Trophoblast cell (in vitro differentiated cells and primary cell): ENCODE measurements at regions not wholly inside any gene's neighbourhood (a gene's known extent, or its start where the extent isn't known, plus 50 kb on each side); places are given as distances from the start of the nearest gene placed in this dataset.
A peak's percentile ranks its signal among the peaks of the same experiment; 100 is the strongest.

Source experiments
- DNase-seq, 2 donors: peaks; one replicate each; pipeline ENCODE4 v3.0.0-alpha.2; 2016
- H2AFZ ChIP-seq: 2 replicates; pipeline ENCODE4 v1.6.1; 2013; ENCODE audit warnings: low read length, moderate library complexity, mild to moderate bottlenecking; ENCODE audit not compliant: insufficient read depth, poor library complexity
- H2AK5ac ChIP-seq: 2 replicates; pipeline ENCODE4 v1.6.1; 2013; ENCODE audit warnings: mild to moderate bottlenecking, low read length
- H2BK120ac ChIP-seq: 2 replicates; pipeline ENCODE4 v1.6.1; 2013; ENCODE audit warnings: low read length, mild to moderate bottlenecking, moderate library complexity; ENCODE audit not compliant: insufficient read depth, poor library complexity
- H2BK12ac ChIP-seq: 2 replicates; pipeline ENCODE4 v1.6.1; 2013; ENCODE audit warnings: mild to moderate bottlenecking, low read length, moderate library complexity
- H2BK5ac ChIP-seq: 2 replicates; pipeline ENCODE4 v1.6.1; 2013; ENCODE audit warnings: low read length, low read depth, moderate library complexity, mild to moderate bottlenecking; ENCODE audit not compliant: poor library complexity
- H3K14ac ChIP-seq: 2 replicates; pipeline ENCODE4 v1.6.1; 2013; ENCODE audit warnings: mild to moderate bottlenecking, low read length
- H3K18ac ChIP-seq: 2 replicates; pipeline ENCODE4 v1.6.1; 2013; ENCODE audit warnings: mild to moderate bottlenecking, low read length
- H3K23ac ChIP-seq: 2 replicates; pipeline ENCODE4 v1.6.1; 2013; ENCODE audit warnings: low read length
- H3K27ac ChIP-seq: 2 replicates; pipeline ENCODE4 v1.5.1; 2013; ENCODE audit warnings: low read depth, mild to moderate bottlenecking, inconsistent platforms, low read length, moderate library complexity
- H3K27me3 ChIP-seq: 2 replicates; pipeline ENCODE4 v1.6.1; 2013; ENCODE audit warnings: inconsistent platforms, mild to moderate bottlenecking, low read length, moderate library complexity; ENCODE audit not compliant: insufficient read depth
- H3K36me3 ChIP-seq, 2 experiments: 1 replicate in 1 of 2; 2 replicates in 1 of 2; pipeline ENCODE4 v1.6.1; 2013; ENCODE audit warnings: low read length in 2 of 2, mild to moderate bottlenecking in 2 of 2, moderate library complexity in 1 of 2; ENCODE audit not compliant: insufficient read depth in 2 of 2, control insufficient read depth in 1 of 2
- H3K4ac ChIP-seq: 2 replicates; pipeline ENCODE4 v1.6.1; 2013; ENCODE audit warnings: low read depth, mild to moderate bottlenecking, low read length, moderate library complexity
- H3K4me1 ChIP-seq, 2 experiments: 1 replicate in 1 of 2; 2 replicates in 1 of 2; pipeline ENCODE4 v1.6.1; 2013; ENCODE audit warnings: low read length in 2 of 2, mild to moderate bottlenecking in 2 of 2, moderate library complexity in 1 of 2; ENCODE audit not compliant: insufficient read depth in 2 of 2, control insufficient read depth in 1 of 2
- H3K4me2 ChIP-seq: 2 replicates; pipeline ENCODE4 v1.6.1; 2013; ENCODE audit warnings: inconsistent platforms, mild to moderate bottlenecking, low read length, moderate library complexity
- H3K4me3 ChIP-seq: 2 replicates; pipeline ENCODE4 v1.5.1; 2013; ENCODE audit warnings: mild to moderate bottlenecking, low read depth, low read length, inconsistent platforms
- H3K79me1 ChIP-seq: one replicate; pipeline ENCODE4 v1.6.1; 2013; ENCODE audit warnings: low read length
- H3K79me2 ChIP-seq: 2 replicates; pipeline ENCODE4 v1.6.1; 2013; ENCODE audit warnings: low read length, mild to moderate bottlenecking; ENCODE audit not compliant: control insufficient read depth, insufficient read depth, poor library complexity
- H3K9ac ChIP-seq: 2 replicates; pipeline ENCODE4 v1.6.1; 2013; ENCODE audit warnings: mild to moderate bottlenecking, low read length
- H3K9me3 ChIP-seq: 2 replicates; pipeline ENCODE4 v1.6.1; 2013; ENCODE audit warnings: low read depth, mild to moderate bottlenecking, control low read depth, inconsistent platforms, low read length; ENCODE audit not compliant: insufficient read depth
- H4K12ac ChIP-seq: 2 replicates; pipeline ENCODE4 v1.6.1; 2013; ENCODE audit warnings: low read depth, mild to moderate bottlenecking, low read length, moderate library complexity
- H4K8ac ChIP-seq: 2 replicates; pipeline ENCODE4 v1.6.1; 2013; ENCODE audit warnings: low read depth, mild to moderate bottlenecking, low read length, moderate library complexity
- H4K91ac ChIP-seq: one replicate; pipeline ENCODE4 v1.6.1; 2013; ENCODE audit warnings: low read depth, mild to moderate bottlenecking, low read length, moderate library complexity
- WGBS: extraction: QIAGEN DNeasy Blood & Tissue Kit; methylation state at CpG from one replicate; pipeline ENCODE4 v1.1.7; 2013; ENCODE audit warnings: missing lambda C conversion rate; ENCODE audit not compliant: insufficient read length, insufficient coverage; ENCODE audit errors: extremely low coverage; 5-methylcytosine and 5-hydroxymethylcytosine counted together

- H3K4me1 ChIP-seq, result no peaks in the 10 kb centered on the region
- H3K4me2 ChIP-seq, result no peak overlapping the region
- no peak overlapping the region for H2AK5ac ChIP-seq
- no peak overlapping the region for H3K4me3 ChIP-seq
- no peaks in the 10 kb centered on the region for H3K27me3 ChIP-seq
- peaks cover 2% of the 10 kb centered on the region for H3K79me1 ChIP-seq
- H2BK5ac ChIP-seq, result peak overlapping the region; percentile 44
- H3K36me3 ChIP-seq, result no peaks in the 10 kb centered on the region
- no peak overlapping the region for H3K18ac ChIP-seq
- no peaks in the 10 kb centered on the region for H3K79me2 ChIP-seq
- H3K14ac ChIP-seq, result peak overlapping the region; percentile 19
- H2AFZ ChIP-seq, result no peak overlapping the region
- H3K9ac ChIP-seq, result no peak overlapping the region
- no peak overlapping the region for H3K4ac ChIP-seq
- DNase-seq, result peak; percentile 31 to 67
- no peak overlapping the region for H3K23ac ChIP-seq
- H2BK12ac ChIP-seq, result peak overlapping the region; percentile 75
- no peak overlapping the region for H4K12ac ChIP-seq
- H2BK120ac ChIP-seq, result peak overlapping the region; percentile 28
- peak overlapping the region; percentile 68 for H4K91ac ChIP-seq
- WGBS, result no CpG with 5 or more reads among the region's 4 CpGs
- H4K8ac ChIP-seq, result peak overlapping the region; percentile 24
- no peak overlapping the region for H3K27ac ChIP-seq
- H3K9me3 ChIP-seq, result no peaks in the 10 kb centered on the region
Observed at GRCh38 chr12:84502907-84503787, 409.5 kb downstream of the SLC6A15 start.

- H3K9ac ChIP-seq, result no peak overlapping the region
- no peaks in the 10 kb centered on the region for H3K4me1 ChIP-seq
- H4K8ac ChIP-seq, result no peak overlapping the region
- no peak overlapping the region for H2BK5ac ChIP-seq
- H2BK120ac ChIP-seq, result no peak overlapping the region
- WGBS, result no CpG with 5 or more reads among the region's 2 CpGs
- H2BK12ac ChIP-seq, result no peak overlapping the region
- no peak overlapping the region for H3K4me3 ChIP-seq
- DNase-seq, result peak in 1 of 2 donors; percentile 10
- peaks cover 2% of the 10 kb centered on the region for H3K79me1 ChIP-seq
- no peaks in the 10 kb centered on the region for H3K27me3 ChIP-seq
- H3K14ac ChIP-seq, result no peak overlapping the region
- H3K4ac ChIP-seq, result no peak overlapping the region
- no peak overlapping the region for H2AFZ ChIP-seq
- H4K91ac ChIP-seq, result no peak overlapping the region
- no peaks in the 10 kb centered on the region for H3K79me2 ChIP-seq
- H3K18ac ChIP-seq, result no peak overlapping the region
- no peak overlapping the region for H3K27ac ChIP-seq
- no peak overlapping the region for H4K12ac ChIP-seq
- H3K36me3 ChIP-seq, result no peaks in the 10 kb centered on the region
- no peak overlapping the region for H3K23ac ChIP-seq
- H3K4me2 ChIP-seq, result no peak overlapping the region
- H3K9me3 ChIP-seq, result no peaks in the 10 kb centered on the region
- no peak overlapping the region for H2AK5ac ChIP-seq
Observed at GRCh38 chr12:84502180-84502860, 410.3 kb downstream of the SLC6A15 start.

- Histone ChIP-seq H3K27ac (no peak overlapping the region), H2BK5ac (no peak overlapping the region), H3K4me3 (no peak overlapping the region), H2BK12ac (no peak overlapping the region), H4K91ac (no peak overlapping the region), H3K27me3 (no peaks in the 10 kb centered on the region), H3K9me3 (no peaks in the 10 kb centered on the region), H3K18ac (no peak overlapping the region), H4K8ac (no peak overlapping the region), H4K12ac (no peak overlapping the region), H2AK5ac (no peak overlapping the region), H2BK120ac (no peak overlapping the region), H3K14ac (no peak overlapping the region), H3K4me1 (no peaks in the 10 kb centered on the region), H3K4me2 (no peak overlapping the region), H3K4ac (no peak overlapping the region), H3K23ac (no peak overlapping the region), H3K36me3 (no peaks in the 10 kb centered on the region), H3K79me2 (no peaks in the 10 kb centered on the region), H2AFZ (no peak overlapping the region), H3K79me1 (no peaks in the 10 kb centered on the region), H3K9ac (no peak overlapping the region)
- WGBS, result no CpG with 5 or more reads among the region's 1 CpG
- peak in 1 of 2 donors; percentile 36 for DNase-seq
Observed at GRCh38 chr12:84497819-84498218, 414.8 kb downstream of the SLC6A15 start.

GRCh38 chr12:84495711-84496110 lies 416.9 kb downstream of the SLC6A15 start:
- Histone ChIP-seq H4K8ac (no peak overlapping the region), H3K9me3 (no peaks in the 10 kb centered on the region), H3K4ac (no peak overlapping the region), H3K79me1 (no peaks in the 10 kb centered on the region), H3K4me1 (no peaks in the 10 kb centered on the region), H3K9ac (no peak overlapping the region), H3K4me2 (no peak overlapping the region), H3K27me3 (no peaks in the 10 kb centered on the region), H4K91ac (no peak overlapping the region), H3K27ac (no peak overlapping the region), H3K14ac (no peak overlapping the region), H2AK5ac (no peak overlapping the region), H3K18ac (no peak overlapping the region), H2AFZ (no peak overlapping the region), H2BK5ac (no peak overlapping the region), H4K12ac (no peak overlapping the region), H3K23ac (no peak overlapping the region), H3K4me3 (no peak overlapping the region), H2BK120ac (no peak overlapping the region), H3K79me2 (no peaks in the 10 kb centered on the region), H2BK12ac (no peak overlapping the region), H3K36me3 (no peaks in the 10 kb centered on the region)
- DNase-seq, result no peak
- WGBS, result no CpG with 5 or more reads among the region's 2 CpGs
